Astrocyte (in vitro differentiated cells and primary cell): ENCODE measurements at regions not wholly inside any gene's neighbourhood (a gene's known extent, or its start where the extent isn't known, plus 50 kb on each side); places are given as distances from the start of the nearest gene placed in this dataset.

Source experiments
- CTCF ChIP-seq: IDR thresholded peaks from 2 replicates; pipeline ENCODE4 v1.5.1; 2011; ENCODE audit warnings: low read depth, mild to moderate bottlenecking, inconsistent platforms, low read length, moderate library complexity; ENCODE audit not compliant: insufficient read depth
- EZH2 ChIP-seq: IDR thresholded peaks from 2 replicates; pipeline ENCODE4 v1.6.1; 2012; ENCODE audit warnings: mild to moderate bottlenecking, low read length, inconsistent platforms; ENCODE audit not compliant: insufficient read depth

- TF ChIP-seq CTCF = no peak
- TF ChIP-seq EZH2 = no peak
These were observed 261.2 kb upstream of the PTPRD start for GRCh38 chr9:10873999-10874398.
